NCI-H2227 treated with DMSO at 0.1 percent for 48 hours (cell line): ENCODE measurements at regions not wholly inside any gene's neighbourhood (a gene's known extent, or its start where the extent isn't known, plus 50 kb on each side); places are given as distances from the start of the nearest gene placed in this dataset.

Experiments
- DNase-seq: peaks from one replicate; lab custom pipeline; 2025; lab: John Stamatoyannopoulos, UW

GRCh38 chr5:36355516-36355915, 53.8 kb upstream of the RANBP3L start:
- no peak for DNase-seq

- DNase-seq: no peak
These were observed 55.2 kb upstream of the RANBP3L start for GRCh38 chr5:36356915-36357314.

GRCh38 chr5:36357391-36357975, 55.8 kb upstream of the RANBP3L start:
- no peak for DNase-seq

- no peak for DNase-seq
These were observed 57.6 kb upstream of the RANBP3L start for GRCh38 chr5:36359267-36359666.

- no peak for DNase-seq
These were observed 58.6 kb upstream of the RANBP3L start for GRCh38 chr5:36360307-36360706.

- DNase-seq: no peak
These were observed 61.4 kb upstream of the RANBP3L start for GRCh38 chr5:36363101-36363500.

GRCh38 chr5:36363744-36364143, 62.0 kb upstream of the RANBP3L start:
- no peak for DNase-seq

GRCh38 chr5:36364473-36364872, 62.8 kb upstream of the RANBP3L start:
- DNase-seq: no peak

- no peak for DNase-seq
These were observed 64.2 kb upstream of the RANBP3L start for GRCh38 chr5:36365896-36366295.

GRCh38 chr5:36366883-36367282, 65.2 kb upstream of the RANBP3L start:
- DNase-seq: no peak

GRCh38 chr5:36367524-36367923, 65.8 kb upstream of the RANBP3L start:
- DNase-seq: no peak

GRCh38 chr5:36369219-36369690, 67.6 kb upstream of the RANBP3L start:
- no peak for DNase-seq

GRCh38 chr5:36370073-36370472, 68.4 kb upstream of the RANBP3L start:
- no peak for DNase-seq

GRCh38 chr5:36371366-36371765, 69.7 kb upstream of the RANBP3L start:
- no peak for DNase-seq

GRCh38 chr5:36373527-36374086, 71.9 kb upstream of the RANBP3L start:
- no peak for DNase-seq

- DNase-seq: no peak
These were observed 72.7 kb upstream of the RANBP3L start for GRCh38 chr5:36374266-36374862.

- no peak for DNase-seq
These were observed 75.5 kb upstream of the RANBP3L start for GRCh38 chr5:36377192-36377591.

- no peak for DNase-seq
These were observed 76.8 kb upstream of the RANBP3L start for GRCh38 chr5:36378551-36378950.

GRCh38 chr5:36382890-36383289, 81.2 kb upstream of the RANBP3L start:
- no peak for DNase-seq

GRCh38 chr5:36383942-36384341, 82.2 kb upstream of the RANBP3L start:
- DNase-seq: no peak

- no peak for DNase-seq
These were observed 83.1 kb upstream of the RANBP3L start for GRCh38 chr5:36384845-36385244.

GRCh38 chr5:36385495-36385894, 83.8 kb upstream of the RANBP3L start:
- DNase-seq: no peak

- no peak for DNase-seq
These were observed 86.6 kb upstream of the RANBP3L start for GRCh38 chr5:36388288-36388687.

- no peak for DNase-seq
These were observed 87.5 kb upstream of the RANBP3L start for GRCh38 chr5:36389245-36389644.
